ENCODE measurements at regions not wholly inside any gene's neighbourhood (a gene's known extent, or its start where the extent isn't known, plus 50 kb on each side); places are given as distances from the start of the nearest gene placed in this dataset.

DNA sequence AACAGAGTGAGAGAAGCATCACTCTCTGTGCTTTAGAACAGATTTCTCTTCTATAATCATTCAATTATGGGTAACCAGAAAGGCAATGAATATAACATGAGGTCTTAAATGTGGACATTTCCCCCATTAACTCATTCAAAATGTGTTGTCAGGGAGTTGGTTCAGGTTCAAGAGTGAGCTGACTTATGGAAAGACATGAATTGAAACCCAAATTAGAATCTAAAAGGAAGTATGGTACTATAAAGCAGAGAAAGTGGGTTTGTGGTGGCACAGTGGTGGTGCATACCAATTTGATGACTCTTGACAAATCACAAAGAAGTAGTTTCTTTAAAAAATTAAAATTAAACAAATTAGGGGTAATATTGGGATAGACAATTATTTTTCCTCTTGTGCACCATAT, 114.6 kb upstream of the MEOX2 start:
- DNase-seq, result no peak

DNA sequence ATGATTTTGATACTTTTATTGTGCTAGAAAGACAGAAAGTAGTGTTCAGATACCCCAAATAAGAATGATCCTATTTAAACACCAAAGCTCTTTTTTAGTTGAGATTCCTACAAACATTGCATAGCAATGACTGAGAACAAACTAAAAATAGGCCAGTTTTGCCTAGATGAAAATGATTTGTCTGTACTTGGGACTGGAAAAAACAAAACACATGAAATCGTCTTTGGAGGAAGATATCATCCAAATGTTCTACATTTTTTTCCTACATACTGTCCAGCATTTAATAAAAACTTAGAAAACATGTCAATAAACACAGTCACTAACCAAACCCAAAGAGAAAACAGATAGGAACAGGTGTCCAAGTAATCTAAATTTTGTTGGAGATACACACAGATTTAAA, 111.6 kb upstream of the MEOX2 start:
- no peak for DNase-seq

- DNase-seq, result no peak
These were observed 108.9 kb upstream of the MEOX2 start for GRCh38 chr7:15795393-15795792.

DNA sequence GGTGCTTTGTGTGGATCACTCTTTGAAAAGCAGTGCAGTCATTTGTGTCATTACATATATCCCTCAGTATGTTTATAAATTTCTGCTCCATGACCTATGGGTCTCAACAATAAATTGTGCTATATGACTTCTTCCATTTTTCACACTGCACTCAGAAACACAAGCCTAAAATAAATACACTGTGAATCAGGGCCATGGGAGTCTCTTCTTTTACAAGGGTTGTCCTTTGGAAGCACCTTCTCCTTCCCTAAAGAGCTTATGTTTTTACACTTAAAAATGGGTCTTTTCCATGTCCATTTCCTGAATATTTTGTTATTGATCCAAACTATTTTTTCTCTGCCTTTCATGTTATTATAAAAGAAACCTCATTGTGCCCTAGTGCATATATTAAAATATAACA, 108.3 kb upstream of the MEOX2 start:
- DNase-seq, result no peak

DNA sequence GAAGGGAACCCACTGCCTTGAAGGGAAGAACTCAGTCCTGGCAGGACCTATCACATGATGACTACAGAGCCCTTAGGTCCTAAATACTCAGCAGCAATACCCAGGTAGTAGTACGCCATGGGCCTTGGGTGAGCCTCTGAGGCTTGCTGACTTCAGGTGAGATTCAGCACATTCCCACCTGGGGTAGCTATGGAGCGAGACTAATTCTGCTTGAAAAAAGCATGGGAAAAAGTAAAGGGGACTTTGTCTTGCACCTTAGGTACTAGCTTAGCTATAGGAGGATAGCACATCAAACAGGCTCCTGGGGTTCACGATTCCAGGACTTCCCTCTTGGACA, 98.2 kb upstream of the MEOX2 start:
- DNase-seq, result no peak

GRCh38 chr7:15783987-15784693, 97.7 kb upstream of the MEOX2 start:
- DNase-seq, result no peak

GRCh38 chr7:15782656-15783055, 96.2 kb upstream of the MEOX2 start:
- DNase-seq, result no peak

- DNase-seq, result no peak
These were observed 95.5 kb upstream of the MEOX2 start for GRCh38 chr7:15781944-15782343.

DNA sequence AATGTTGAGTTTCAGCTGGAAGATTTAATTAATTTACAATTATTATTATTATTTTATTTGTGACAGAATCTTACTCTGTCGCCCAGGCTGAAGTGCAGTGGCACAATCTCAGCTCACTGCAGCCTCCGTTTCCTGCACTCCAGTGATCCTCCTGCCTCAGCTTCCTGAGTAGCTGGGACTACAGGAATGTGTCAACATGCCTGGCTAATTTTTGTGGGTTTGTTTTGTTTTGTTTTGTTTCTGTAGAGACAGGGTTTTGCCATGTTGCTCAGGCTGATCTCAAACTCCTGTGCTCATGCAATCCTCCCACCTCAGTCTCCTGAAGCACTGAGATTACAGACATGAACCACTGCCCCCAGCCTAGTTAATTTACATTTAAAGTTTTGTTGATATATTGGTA, 93.8 kb upstream of the MEOX2 start:
- no peak for DNase-seq

GRCh38 chr7:15778191-15778590, 91.7 kb upstream of the MEOX2 start:
- no peak for DNase-seq

DNA sequence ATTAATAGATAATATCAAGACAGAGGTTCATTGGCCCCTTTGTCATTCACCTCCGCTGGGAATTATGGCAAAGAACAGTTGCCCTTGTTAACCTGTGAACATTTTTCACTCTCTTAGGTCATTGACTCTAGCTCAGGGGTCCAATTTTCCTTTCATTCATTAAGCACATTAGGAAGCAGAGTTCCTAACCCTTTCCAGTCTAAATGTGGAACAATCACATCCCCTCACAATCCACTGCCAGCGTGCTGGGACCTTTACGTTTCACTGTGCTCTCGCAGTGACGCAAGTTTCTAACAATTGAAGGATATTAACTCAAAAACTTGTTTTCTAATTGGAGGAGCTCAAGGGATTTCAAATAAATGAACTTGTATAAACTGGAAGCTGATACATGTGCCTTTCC, 79.3 kb upstream of the MEOX2 start:
- no peak for DNase-seq

DNA sequence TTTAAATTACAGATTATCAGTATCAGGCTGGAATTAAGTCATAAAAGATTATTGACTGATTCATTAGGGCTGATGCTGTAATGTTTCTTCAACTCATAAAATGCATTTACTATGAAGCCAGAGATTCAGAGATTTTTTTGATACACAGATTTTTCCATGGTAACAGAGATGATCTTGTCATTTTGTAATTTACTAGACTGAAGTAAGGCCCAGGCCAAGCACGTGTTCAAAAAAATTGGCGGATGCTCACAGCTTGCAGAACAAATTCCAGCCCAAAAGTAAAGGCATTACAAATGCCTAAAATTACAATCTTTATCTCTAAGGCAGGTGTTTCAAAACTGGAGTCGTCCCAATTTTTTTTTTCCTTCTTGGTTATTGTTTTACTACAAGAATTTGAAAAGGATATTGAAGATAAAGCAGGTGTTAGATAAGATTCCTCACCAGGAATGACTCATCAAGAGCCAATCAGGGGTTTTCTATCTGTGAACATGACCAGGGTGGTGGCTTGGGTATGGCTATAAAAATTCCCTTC, 78.4 kb upstream of the MEOX2 start:
- no peak for DNase-seq

- no peak for DNase-seq
These were observed 77.5 kb upstream of the MEOX2 start for GRCh38 chr7:15764010-15764409.

GRCh38 chr7:15757041-15758000, 70.8 kb upstream of the MEOX2 start:
- no peak for DNase-seq

DNA sequence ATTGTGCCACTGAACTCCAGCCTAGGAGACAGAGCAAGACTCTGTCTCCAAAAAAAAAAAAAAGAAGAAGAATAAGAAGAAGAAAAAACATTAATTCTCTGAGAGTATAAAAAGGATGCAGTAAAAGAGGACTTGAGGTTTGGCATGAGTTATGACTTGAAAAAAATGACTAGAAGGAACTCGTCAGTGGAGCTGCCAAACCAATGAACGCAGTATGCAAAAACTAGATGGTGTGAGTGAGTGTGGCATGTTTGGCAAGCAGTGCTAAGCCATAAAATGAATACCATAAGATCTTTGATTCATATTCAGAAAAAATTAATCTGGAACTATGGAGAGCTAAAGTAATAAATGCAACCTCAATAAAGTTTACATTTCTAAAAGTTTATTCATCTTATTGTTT, 68.6 kb upstream of the MEOX2 start:
- DNase-seq, result no peak

DNA sequence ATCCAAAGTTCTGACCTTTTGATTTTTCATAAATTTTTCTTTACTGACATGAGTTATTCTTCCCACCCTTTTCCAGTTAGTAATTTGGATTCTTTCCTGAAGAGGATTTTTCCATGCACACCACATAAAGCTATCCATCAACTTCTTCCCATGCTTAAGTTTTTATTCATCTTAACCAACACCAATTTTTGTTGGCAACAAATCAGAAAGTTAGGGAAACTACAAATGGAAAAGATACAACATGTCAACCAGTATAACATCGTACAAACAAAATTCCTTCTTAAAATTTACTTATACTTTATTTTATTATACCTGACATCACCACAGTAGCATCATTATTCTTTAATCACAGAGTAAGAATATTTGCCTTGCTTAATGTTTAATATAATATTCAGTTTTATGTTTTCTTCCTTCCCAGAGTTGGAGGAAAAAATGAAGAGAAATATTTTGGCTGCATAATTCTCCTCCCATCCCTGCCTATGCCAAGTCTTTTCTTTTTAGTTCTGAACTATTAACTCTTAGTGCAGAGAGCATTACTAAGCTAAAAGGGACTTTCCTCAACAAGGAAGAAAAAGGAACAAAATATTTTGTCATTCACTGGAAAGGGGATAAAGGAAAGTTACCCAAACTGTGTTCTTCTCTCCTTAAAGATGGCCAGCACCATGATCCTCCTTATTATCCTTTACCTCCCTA, 67.5 kb upstream of the MEOX2 start:
- DNase-seq, result no peak

DNA sequence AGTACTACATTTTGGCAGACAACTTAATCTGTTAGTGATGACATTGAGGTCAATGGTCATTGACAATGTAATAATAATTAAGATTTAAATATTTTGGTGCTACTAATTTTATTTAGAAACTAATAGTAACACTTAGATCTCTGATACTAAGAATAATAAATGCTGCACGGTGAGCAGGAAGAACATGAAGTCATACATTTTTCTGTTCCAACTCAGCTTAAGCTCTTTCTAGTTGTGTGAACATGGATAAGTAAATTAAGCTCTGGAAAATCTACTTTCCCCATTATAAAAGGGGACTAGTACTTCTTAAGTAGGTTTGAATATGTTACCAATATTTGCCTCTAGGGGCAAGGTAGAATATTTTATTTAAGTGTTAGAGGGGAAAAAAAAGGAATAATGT, 65.9 kb upstream of the MEOX2 start:
- DNase-seq, result no peak

DNA sequence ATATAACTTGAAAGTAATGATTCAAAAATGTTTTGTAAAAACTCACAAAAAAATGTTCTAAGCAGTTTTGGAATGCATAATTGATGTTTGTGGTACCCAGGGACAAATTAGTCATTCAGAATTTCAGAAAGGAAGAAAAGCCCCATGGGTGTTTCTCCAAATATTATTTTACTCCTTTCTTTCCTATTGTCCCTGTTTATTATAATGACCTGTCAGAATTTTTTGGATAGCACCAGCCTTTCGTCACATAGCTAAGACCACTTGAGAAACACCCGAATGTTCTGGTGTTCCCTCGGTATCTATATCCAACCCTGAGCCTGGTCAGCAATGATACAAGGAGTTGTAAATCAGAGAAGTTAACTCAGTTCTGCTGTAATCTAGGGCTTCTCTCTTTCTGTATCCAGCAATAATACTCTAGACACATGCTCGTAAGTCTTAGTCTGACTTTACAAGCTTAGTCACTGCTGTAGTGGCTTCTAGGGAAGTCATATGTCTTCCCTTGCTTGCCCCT, 64.8 kb upstream of the MEOX2 start:
- no peak for DNase-seq

- DNase-seq, result no peak
These were observed 64.2 kb upstream of the MEOX2 start for GRCh38 chr7:15750727-15751126.

DNA sequence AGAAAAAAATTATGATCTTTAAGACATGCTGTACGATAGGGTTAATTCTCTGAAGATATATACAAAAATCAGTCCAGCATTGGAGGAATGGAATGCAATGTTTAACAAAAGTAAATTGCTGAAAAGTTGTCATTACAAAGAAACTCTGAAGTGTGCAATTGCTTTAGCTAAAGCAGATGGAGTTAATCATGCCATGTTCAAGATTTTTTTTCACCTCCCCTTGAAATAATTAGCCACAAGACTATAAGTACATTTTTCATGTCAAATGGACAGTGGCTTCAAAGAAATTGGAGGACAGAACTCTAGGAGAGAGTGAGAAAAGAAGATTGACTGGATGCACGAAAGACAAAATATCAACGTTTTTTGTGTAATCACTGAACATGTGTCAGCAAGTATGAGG, 63.1 kb upstream of the MEOX2 start:
- DNase-seq, result no peak

- no peak for DNase-seq
These were observed 61.2 kb upstream of the MEOX2 start for GRCh38 chr7:15747712-15748111.

- no peak for DNase-seq
These were observed 60.8 kb upstream of the MEOX2 start for GRCh38 chr7:15747301-15747700.

GRCh38 chr7:15743926-15744480, 57.5 kb upstream of the MEOX2 start:
- DNase-seq, result no peak

Measured in NCI-H510A treated with DMSO at 0.1 percent for 48 hours (cell line).